ENCODE measurements at regions not wholly inside any gene's neighbourhood (a gene's known extent, or its start where the extent isn't known, plus 50 kb on each side); places are given as distances from the start of the nearest gene placed in this dataset.

DNA sequence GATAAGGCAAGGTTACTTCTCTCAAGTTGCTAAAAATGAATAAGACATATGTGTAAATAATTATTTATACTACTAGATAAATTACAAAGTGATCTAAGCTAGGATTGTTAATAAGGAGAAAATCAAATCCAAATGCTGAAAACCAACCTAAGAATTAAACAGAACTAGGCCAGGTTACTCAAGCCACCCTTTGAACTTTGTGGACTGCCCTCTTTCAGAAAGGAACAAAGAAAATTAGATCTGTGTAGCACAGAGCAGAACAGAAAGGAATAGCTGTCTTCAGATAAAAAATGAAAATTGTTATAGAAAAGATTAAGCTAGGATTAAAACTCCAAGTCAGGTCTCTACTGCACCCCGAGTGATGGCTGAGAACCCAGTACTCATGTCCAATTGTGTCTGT is 158.2 kb upstream of the LRIG1 start:
- TF ChIP-seq, protein P1, sequence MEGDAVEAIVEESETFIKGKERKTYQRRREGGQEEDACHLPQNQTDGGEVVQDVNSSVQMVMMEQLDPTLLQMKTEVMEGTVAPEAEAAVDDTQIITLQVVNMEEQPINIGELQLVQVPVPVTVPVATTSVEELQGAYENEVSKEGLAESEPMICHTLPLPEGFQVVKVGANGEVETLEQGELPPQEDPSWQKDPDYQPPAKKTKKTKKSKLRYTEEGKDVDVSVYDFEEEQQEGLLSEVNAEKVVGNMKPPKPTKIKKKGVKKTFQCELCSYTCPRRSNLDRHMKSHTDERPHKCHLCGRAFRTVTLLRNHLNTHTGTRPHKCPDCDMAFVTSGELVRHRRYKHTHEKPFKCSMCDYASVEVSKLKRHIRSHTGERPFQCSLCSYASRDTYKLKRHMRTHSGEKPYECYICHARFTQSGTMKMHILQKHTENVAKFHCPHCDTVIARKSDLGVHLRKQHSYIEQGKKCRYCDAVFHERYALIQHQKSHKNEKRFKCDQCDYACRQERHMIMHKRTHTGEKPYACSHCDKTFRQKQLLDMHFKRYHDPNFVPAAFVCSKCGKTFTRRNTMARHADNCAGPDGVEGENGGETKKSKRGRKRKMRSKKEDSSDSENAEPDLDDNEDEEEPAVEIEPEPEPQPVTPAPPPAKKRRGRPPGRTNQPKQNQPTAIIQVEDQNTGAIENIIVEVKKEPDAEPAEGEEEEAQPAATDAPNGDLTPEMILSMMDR (conservative IDR thresholded peaks at IDR 0.05; ENCODE audit: low read length), result no peak
- no peak for TF ChIP-seq EZH2phosphoT487 (IDR thresholded peaks at IDR 0.05; ENCODE audit: borderline replicate concordance, low read depth, low read length)
